Prostate gland (tissue), 2 donors: ENCODE measurements at regions not wholly inside any gene's neighbourhood (a gene's known extent, or its start where the extent isn't known, plus 50 kb on each side); places are given as distances from the start of the nearest gene placed in this dataset.
A peak's percentile ranks its signal among the peaks of the same experiment; 100 is the strongest.

ENCODE experiments used
- DNase-seq: peaks from one replicate; pipeline ENCODE4 v3.0.0-alpha.2; 2019; ENCODE audit warnings: low spot score
- H3K27ac ChIP-seq, 2 donors: fragments of 200-600 bp; sonication (generic); 2 replicates each; pipeline ENCODE4 v1.5.1; 2017 to 2019
- H3K27me3 ChIP-seq: fragments of 200-600 bp; sonication (generic); replicated peaks from 2 replicates; pipeline ENCODE4 v1.5.1; 2019; ENCODE audit not compliant: insufficient read depth
- H3K36me3 ChIP-seq, 2 donors: fragments of 200-600 bp; sonication (generic); 1 replicate in 1 of 2; 2 replicates in 1 of 2; pipeline versions ENCODE4 v1.5.1 to v1.8.1; 2017 to 2019
- H3K4me1 ChIP-seq: fragments of 200-600 bp; sonication (generic); replicated peaks from 2 replicates; pipeline ENCODE4 v1.5.1; 2019
- H3K4me3 ChIP-seq, 2 donors: fragments of 200-600 bp; sonication (generic); 2 replicates each; pipeline ENCODE4 v1.5.1; 2017 to 2019
- H3K9me3 ChIP-seq: fragments of 200-600 bp; sonication (generic); 2 replicates; pipeline ENCODE4 v1.5.1; 2017
- CTCF ChIP-seq, 4 experiments: fragments of 200-600 bp in 2 of 4; fragments of 450-650 bp in 2 of 4; sonication (generic) in 2 of 4; IDR thresholded peaks; 1 replicate in 3 of 4; 2 replicates in 1 of 4; pipeline ENCODE4 v1.5.1; 2016 to 2019; ENCODE audit warnings: antibody characterized with exemption in 4 of 4, mild to moderate bottlenecking in 2 of 4, moderate library complexity in 2 of 4
- POLR2A ChIP-seq: fragments of 450-650 bp; IDR thresholded peaks from one replicate; pipeline ENCODE4 v1.6.1; 2016; ENCODE audit warnings: antibody characterized with exemption, mild to moderate bottlenecking
- POLR2AphosphoS5 ChIP-seq: sonication (generic); formaldehyde crosslinking; IDR thresholded peaks from one replicate; pipeline ENCODE4 v1.6.1; 2017; ENCODE audit warnings: antibody characterized with exemption
- whole genome bisulfite sequencing: methylation state at CpG from one replicate; pipeline ENCODE4 v1.1.5; 2018; 5-methylcytosine and 5-hydroxymethylcytosine counted together
- intact Hi-C: fragments of 100-400 bp; cut with DNase I; formaldehyde crosslinking; loops from one replicate; pipeline ENCODE4 v1.14.2; 2022

- peaks cover 6% of the 10 kb centered on the region for H3K27me3 ChIP-seq
These were observed 167.9 kb upstream of the ZC3H12A start for GRCh38 chr1:37306461-37306860.

GRCh38 chr1:37306871-37307270 lies 167.5 kb upstream of the ZC3H12A start:
- Histone ChIP-seq H3K4me3 (no peak overlapping the region), H3K27ac (no peak overlapping the region), H3K4me1 (no peaks in the 10 kb centered on the region), H3K27me3 (peaks cover 6% of the 10 kb centered on the region), H3K9me3 (no peaks in the 10 kb centered on the region), H3K36me3 (no peaks in the 10 kb centered on the region)
- no peak for TF ChIP-seq POLR2A
- TF ChIP-seq POLR2AphosphoS5, result no peak
- no peak for TF ChIP-seq CTCF (IDR thresholded peaks at IDR 0.05)
- intact Hi-C loops, result no loop called here
- no peak for DNase-seq
- WGBS, result 79% methylated on average over 11 of the region's 11 CpGs

More at GRCh38 chr1:37306461-37306860, 167.9 kb upstream of the ZC3H12A start:
- no peaks in the 10 kb centered on the region for H3K4me1 ChIP-seq
- H3K27ac ChIP-seq, result no peak overlapping the region
- H3K4me3 ChIP-seq, result no peak overlapping the region
- intact Hi-C loops, result no loop called here
- TF ChIP-seq CTCF (IDR thresholded peaks at IDR 0.05), result no peak
- no peak for TF ChIP-seq POLR2A
- no peak for TF ChIP-seq POLR2AphosphoS5
- peak; percentile 7 for DNase-seq
- H3K36me3 ChIP-seq, result no peaks in the 10 kb centered on the region
- 73% methylated on average over 4 of the region's 4 CpGs for WGBS
- no peaks in the 10 kb centered on the region for H3K9me3 ChIP-seq

- no peak for DNase-seq
- TF ChIP-seq POLR2A, result no peak
- TF ChIP-seq CTCF (IDR thresholded peaks at IDR 0.05), result no peak
- no peak for TF ChIP-seq POLR2AphosphoS5
- no peak overlapping the region for H3K27ac ChIP-seq
- H3K9me3 ChIP-seq, result no peaks in the 10 kb centered on the region
- peaks cover 8% of the 10 kb centered on the region for H3K27me3 ChIP-seq
- H3K36me3 ChIP-seq, result no peaks in the 10 kb centered on the region
- no peaks in the 10 kb centered on the region for H3K4me1 ChIP-seq
- 62% methylated on average over 25 of the region's 25 CpGs for WGBS
- H3K4me3 ChIP-seq, result no peak overlapping the region
- intact Hi-C loops, result no loop called here
These were observed 166.1 kb upstream of the ZC3H12A start for GRCh38 chr1:37308031-37308960.

- WGBS, result 79% methylated on average over 3 of the region's 3 CpGs
- DNase-seq, result no peak
- intact Hi-C loops, result no loop called here
- H3K4me3 ChIP-seq, result no peak overlapping the region
- TF ChIP-seq POLR2AphosphoS5, result no peak
- TF ChIP-seq POLR2A, result no peak
- no peak for TF ChIP-seq CTCF (IDR thresholded peaks at IDR 0.05)
- H3K36me3 ChIP-seq, result no peaks in the 10 kb centered on the region
- no peak overlapping the region for H3K27ac ChIP-seq
- H3K4me1 ChIP-seq, result no peaks in the 10 kb centered on the region
- peaks cover 17% of the 10 kb centered on the region for H3K27me3 ChIP-seq
- H3K9me3 ChIP-seq, result no peaks in the 10 kb centered on the region
These were observed 164.8 kb upstream of the ZC3H12A start for GRCh38 chr1:37309574-37309973.

GRCh38 chr1:37310064-37310463 lies 164.3 kb upstream of the ZC3H12A start:
- WGBS, result 81% methylated on average over 13 of the region's 13 CpGs
- peaks cover 17% of the 10 kb centered on the region for H3K27me3 ChIP-seq
- intact Hi-C loops, result no loop called here
- TF ChIP-seq POLR2A, result no peak
- TF ChIP-seq CTCF (IDR thresholded peaks at IDR 0.05), result no peak
- TF ChIP-seq POLR2AphosphoS5, result no peak
- H3K36me3 ChIP-seq, result no peaks in the 10 kb centered on the region
- no peaks in the 10 kb centered on the region for H3K4me1 ChIP-seq
- no peak for DNase-seq
- H3K9me3 ChIP-seq, result no peaks in the 10 kb centered on the region
- H3K27ac ChIP-seq, result no peak overlapping the region
- H3K4me3 ChIP-seq, result no peak overlapping the region
